Calu3 (cell line): ENCODE measurements at regions not wholly inside any gene's neighbourhood (a gene's known extent, or its start where the extent isn't known, plus 50 kb on each side); places are given as distances from the start of the nearest gene placed in this dataset.

Source experiments
- BruUV-seq: library from RNA; stranded (reverse); fragments of 400-500 nt; replicated peaks from 2 replicates; lab custom pipeline; 2021; lab: Mats Ljungman, UMichigan
- CTCF ChIA-PET: fragments of 300-600 bp; sonication (Branson Sonifier 250); formaldehyde crosslinking; loops from one replicate; lab custom pipeline; 2022; ENCODE audit warnings: antibody characterized with exemption; lab: Charles Lee
- DNase-seq: peaks from one replicate; pipeline ENCODE4 v3.0.0; 2022
- H3K27ac Mint-ChIP-seq: one replicate; pipeline ENCODE4 v1.8.0; 2022; ENCODE audit warnings: mixed read lengths; ENCODE audit not compliant: unreplicated experiment
- H3K27me3 Mint-ChIP-seq: one replicate; pipeline ENCODE4 v1.8.0; 2022; ENCODE audit warnings: mixed read lengths; ENCODE audit not compliant: unreplicated experiment
- H3K36me3 Mint-ChIP-seq: one replicate; pipeline ENCODE4 v1.8.0; 2022; ENCODE audit warnings: mild to moderate bottlenecking, moderate library complexity, mixed read lengths; ENCODE audit not compliant: insufficient read depth, unreplicated experiment
- H3K4me1 Mint-ChIP-seq: one replicate; pipeline ENCODE4 v1.8.0; 2022; ENCODE audit warnings: mild to moderate bottlenecking, low read depth, mixed read lengths; ENCODE audit not compliant: unreplicated experiment
- H3K4me3 Mint-ChIP-seq: one replicate; pipeline ENCODE4 v1.8.0; 2022; ENCODE audit warnings: mild to moderate bottlenecking, low read depth, moderate library complexity, mixed read lengths; ENCODE audit not compliant: unreplicated experiment
- H3K9me3 Mint-ChIP-seq: one replicate; pipeline ENCODE4 v1.8.0; 2022; ENCODE audit warnings: low read depth, mixed read lengths; ENCODE audit not compliant: unreplicated experiment
- intact Hi-C: fragments of 100-400 bp; cut with micrococcal nuclease; formaldehyde crosslinking; loops from one replicate; pipeline ENCODE4 v1.10.0; 2022; ENCODE audit not compliant: unreplicated experiment
- TF ChIP-seq, protein P1 (sequence below): fragments of 200-600 bp; IDR thresholded peaks from one replicate; pipeline ENCODE4 v1.8.0; 2022; ENCODE audit warnings: antibody characterized with exemption; ENCODE audit not compliant: unreplicated experiment

DNA sequence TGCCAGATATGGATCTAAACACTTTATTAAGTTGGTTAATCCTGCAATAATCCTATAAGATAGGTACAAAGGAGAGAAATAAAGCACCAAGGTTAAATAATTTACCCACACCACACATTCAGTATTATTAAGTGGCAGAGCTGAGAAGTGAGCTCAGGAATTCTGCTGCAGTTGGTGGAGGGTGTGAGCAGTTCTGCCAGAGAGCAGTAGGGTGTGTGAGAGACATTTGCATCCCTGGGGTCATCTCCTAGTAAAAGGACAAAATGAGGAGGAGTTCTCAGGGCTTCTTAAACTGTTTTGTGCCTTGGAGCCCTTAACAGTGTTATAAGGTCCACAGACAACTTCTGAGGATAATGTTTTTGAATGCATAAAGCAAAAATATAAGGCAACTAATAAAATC is 484.5 kb downstream of the TAFA4 start:
- DNase-seq = no peak
- TF ChIP-seq, protein P1, sequence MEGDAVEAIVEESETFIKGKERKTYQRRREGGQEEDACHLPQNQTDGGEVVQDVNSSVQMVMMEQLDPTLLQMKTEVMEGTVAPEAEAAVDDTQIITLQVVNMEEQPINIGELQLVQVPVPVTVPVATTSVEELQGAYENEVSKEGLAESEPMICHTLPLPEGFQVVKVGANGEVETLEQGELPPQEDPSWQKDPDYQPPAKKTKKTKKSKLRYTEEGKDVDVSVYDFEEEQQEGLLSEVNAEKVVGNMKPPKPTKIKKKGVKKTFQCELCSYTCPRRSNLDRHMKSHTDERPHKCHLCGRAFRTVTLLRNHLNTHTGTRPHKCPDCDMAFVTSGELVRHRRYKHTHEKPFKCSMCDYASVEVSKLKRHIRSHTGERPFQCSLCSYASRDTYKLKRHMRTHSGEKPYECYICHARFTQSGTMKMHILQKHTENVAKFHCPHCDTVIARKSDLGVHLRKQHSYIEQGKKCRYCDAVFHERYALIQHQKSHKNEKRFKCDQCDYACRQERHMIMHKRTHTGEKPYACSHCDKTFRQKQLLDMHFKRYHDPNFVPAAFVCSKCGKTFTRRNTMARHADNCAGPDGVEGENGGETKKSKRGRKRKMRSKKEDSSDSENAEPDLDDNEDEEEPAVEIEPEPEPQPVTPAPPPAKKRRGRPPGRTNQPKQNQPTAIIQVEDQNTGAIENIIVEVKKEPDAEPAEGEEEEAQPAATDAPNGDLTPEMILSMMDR = no peak
- no peaks in the 10 kb centered on the region for H3K4me1 Mint-ChIP-seq
- no TSS peak for BruUV-seq
- CTCF ChIA-PET = no interaction called here
- no peak overlapping the region for H3K27ac Mint-ChIP-seq
- intact Hi-C loops = no loop called here
- no peaks in the 10 kb centered on the region for H3K36me3 Mint-ChIP-seq
- H3K4me3 Mint-ChIP-seq = no peak overlapping the region
- no peaks in the 10 kb centered on the region for H3K27me3 Mint-ChIP-seq
- peaks cover 21% of the 10 kb centered on the region for H3K9me3 Mint-ChIP-seq

DNA sequence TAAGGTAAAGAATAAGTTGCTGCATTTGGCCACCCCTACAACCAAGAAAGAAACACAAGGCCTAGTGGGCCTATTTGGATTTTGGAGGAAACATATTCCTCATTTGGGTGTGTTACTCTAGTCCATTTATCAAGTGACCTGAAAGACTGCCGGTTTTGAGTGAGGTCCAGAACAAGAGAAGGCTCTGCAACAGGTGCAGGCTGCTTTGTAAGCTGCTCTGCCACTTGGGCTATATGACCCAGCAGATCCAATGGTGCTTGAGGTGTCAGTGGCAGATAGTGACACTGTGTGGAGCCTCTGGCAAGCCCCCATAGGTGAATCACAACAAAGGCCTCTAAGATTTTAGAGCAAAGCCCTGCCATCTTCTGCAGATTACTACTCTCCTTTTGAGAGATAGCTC is 491.3 kb downstream of the TAFA4 start:
- Mint-ChIP-seq H3K4me1 (no peaks in the 10 kb centered on the region), H3K4me3 (no peak overlapping the region), H3K27ac (no peak overlapping the region), H3K9me3 (peaks cover 10% of the 10 kb centered on the region), H3K36me3 (no peaks in the 10 kb centered on the region), H3K27me3 (no peaks in the 10 kb centered on the region)
- BruUV-seq = no TSS peak
- intact Hi-C loops = no loop called here
- no peak for DNase-seq
- CTCF ChIA-PET = no interaction called here
- TF ChIP-seq, protein P1 = no peak

DNA sequence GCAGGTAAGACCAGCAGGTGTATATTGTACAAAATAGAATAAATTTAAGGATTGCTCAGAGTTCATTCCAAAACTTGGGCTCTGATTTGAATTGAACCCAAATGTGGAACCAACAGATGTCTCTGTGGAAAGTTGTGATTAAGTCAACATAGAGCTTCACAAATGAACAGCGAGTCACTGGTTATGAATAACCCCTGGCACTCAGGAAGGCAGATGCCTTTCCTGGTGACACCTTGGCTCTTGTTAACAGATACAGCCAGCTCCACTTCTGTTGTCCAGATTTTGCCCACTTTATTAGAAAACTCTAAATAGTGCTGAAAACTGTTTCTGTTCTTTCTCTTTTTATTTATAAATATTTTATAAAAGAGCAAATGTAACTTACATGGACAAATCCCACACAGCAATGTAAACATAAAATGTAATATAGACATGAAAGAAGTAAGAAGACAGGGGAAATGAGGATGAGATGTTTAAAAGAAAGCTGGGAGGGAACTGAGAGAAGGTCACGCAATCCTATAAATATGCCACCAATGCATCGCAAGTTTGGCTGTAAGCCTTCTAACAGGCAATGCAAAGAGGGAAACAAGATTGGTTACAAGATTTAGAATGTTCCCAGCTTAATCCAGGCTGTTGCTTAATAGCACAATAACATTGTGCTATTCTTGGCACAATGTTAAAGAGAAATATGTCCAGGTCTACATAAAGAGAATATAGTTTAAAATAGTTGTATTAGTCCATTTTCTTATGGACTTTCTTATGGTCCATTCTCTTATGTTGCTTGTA is 495.5 kb downstream of the TAFA4 start:
- Mint-ChIP-seq H3K4me3 (no peak overlapping the region), H3K4me1 (no peaks in the 10 kb centered on the region), H3K36me3 (no peaks in the 10 kb centered on the region), H3K9me3 (peaks cover 17% of the 10 kb centered on the region), H3K27ac (no peak overlapping the region), H3K27me3 (no peaks in the 10 kb centered on the region)
- BruUV-seq = no TSS peak
- TF ChIP-seq, protein P1 = no peak
- CTCF ChIA-PET = no interaction called here
- intact Hi-C loops = no loop called here
- no peak for DNase-seq

DNA sequence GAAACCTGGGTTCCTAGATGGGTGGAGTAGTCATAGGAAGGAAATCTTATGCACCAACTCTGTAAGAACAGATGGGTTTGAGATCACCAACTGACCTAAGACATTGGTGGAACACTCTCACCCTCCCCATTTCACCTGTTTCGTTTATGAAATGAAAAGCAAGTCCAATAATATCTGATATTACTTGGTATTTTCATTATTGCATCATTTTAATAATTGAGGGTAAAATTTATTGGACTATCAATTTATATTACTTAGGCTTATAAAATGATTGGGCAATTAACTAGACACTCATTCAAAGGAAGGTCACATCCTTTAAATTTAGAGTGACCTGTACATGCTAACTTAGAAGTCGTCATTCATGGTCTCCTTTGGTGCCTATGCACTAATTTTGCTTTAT is 503.9 kb downstream of the TAFA4 start:
- intact Hi-C loops = no loop called here

More for the DNA sequence above, 503.9 kb downstream of the TAFA4 start:
- H3K4me1 Mint-ChIP-seq = no peaks in the 10 kb centered on the region
- no peak overlapping the region for H3K27ac Mint-ChIP-seq
- TF ChIP-seq, protein P1 = no peak
- no peak overlapping the region for H3K4me3 Mint-ChIP-seq
- DNase-seq = no peak
- no TSS peak for BruUV-seq
- CTCF ChIA-PET = no interaction called here
- H3K27me3 Mint-ChIP-seq = no peaks in the 10 kb centered on the region
- no peaks in the 10 kb centered on the region for H3K36me3 Mint-ChIP-seq
- peaks cover 8% of the 10 kb centered on the region for H3K9me3 Mint-ChIP-seq
